ENCODE measurements at regions not wholly inside any gene's neighbourhood (a gene's known extent, or its start where the extent isn't known, plus 50 kb on each side); places are given as distances from the start of the nearest gene placed in this dataset.
"Not testable (repeated sequence)": the region's sequence is repeated elsewhere in the genome, so short reads cannot be mapped to it uniquely, and the experiment has no call there.

GRCh38 chr5:109630093-109630492, 59.6 kb upstream of the MAN2A1 start:
- DNase-seq (ENCODE audit: low read depth) = peak; percentile 26

DNA sequence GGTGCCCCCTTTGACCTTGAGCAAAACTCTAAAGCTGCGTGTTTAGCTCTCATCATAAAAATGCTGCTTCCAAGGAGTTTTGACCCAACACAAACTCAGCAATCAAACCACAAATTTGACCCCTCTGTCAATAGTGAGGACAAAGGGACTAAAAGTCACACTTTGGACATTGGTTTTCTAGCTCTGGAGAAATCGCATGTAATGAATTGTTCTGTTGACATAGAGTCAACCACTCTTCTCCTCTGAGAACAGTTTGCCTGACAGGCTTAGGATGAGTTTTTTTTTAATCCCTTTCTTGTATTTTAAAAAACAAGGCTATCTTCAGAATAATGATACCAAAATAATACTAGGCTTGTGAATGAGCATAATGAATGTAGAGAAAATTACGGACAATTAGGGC, 61.1 kb upstream of the MAN2A1 start:
- DNase-seq (ENCODE audit: low read depth) = no peak

- not testable (repeated sequence) for DNase-seq (ENCODE audit: low read depth)
These were observed 68.5 kb upstream of the MAN2A1 start for GRCh38 chr5:109621266-109621665.

GRCh38 chr5:109620651-109621050, 69.1 kb upstream of the MAN2A1 start:
- DNase-seq (ENCODE audit: low read depth) = no peak

GRCh38 chr5:109619606-109620005, 70.1 kb upstream of the MAN2A1 start:
- no peak for DNase-seq (ENCODE audit: low read depth)

- DNase-seq (ENCODE audit: low read depth) = peak; percentile 9
These were observed 70.7 kb upstream of the MAN2A1 start for GRCh38 chr5:109619021-109619460.

- DNase-seq (ENCODE audit: low read depth) = no peak
These were observed 74.7 kb upstream of the MAN2A1 start for GRCh38 chr5:109614981-109615380.

- no peak for DNase-seq (ENCODE audit: low read depth)
These were observed 75.4 kb upstream of the MAN2A1 start for GRCh38 chr5:109614301-109614700.

DNA sequence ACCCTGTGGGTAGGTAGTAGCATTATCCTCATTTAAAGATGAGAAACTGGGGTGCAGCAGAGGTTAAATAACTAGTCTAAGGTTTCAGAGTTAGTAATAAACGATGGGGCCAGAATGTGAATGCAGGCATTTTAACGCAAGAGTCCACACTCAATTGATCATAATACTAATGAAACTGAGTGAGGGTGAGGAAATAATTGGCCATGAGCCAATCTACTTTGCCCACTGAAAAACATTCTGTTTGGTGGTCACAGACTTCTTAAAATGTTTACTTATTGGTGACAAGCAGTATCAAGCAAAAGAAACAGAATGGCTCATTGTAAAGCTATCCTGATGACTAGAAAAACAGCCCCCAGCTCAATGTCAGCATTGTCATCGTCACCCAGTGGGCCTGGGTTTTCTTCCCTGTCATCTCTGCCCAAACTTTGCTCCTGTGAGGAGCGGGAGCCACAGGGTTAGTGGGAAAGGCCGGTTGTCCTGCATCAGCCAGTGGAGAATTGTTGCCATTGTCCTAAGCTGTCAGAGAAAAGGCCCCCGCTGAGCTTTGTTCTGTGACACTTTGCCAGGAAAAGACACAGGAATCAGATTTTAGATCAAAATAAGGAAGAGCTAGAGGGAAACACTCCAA, 77.3 kb upstream of the MAN2A1 start:
- no peak for DNase-seq (ENCODE audit: low read depth)

DNA sequence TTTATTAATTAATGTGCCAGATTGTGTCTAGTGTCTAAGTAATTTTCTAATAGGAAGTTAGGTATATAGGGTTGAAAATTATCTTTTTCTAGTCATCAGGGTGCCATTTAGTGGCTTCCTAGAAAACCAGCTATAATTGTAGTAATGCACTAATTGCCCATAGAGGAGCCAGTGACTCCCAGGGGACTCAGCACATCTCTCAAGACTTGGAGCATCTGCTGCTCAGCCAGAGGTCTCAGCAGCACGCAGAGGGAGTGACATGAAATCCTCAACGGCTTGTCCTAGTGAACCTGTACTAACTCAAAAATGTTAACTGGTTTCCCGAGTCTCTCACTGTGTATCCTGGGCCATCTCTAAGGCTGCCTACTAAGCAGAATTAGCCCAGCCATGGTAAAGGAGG, 78.2 kb upstream of the MAN2A1 start:
- DNase-seq (ENCODE audit: low read depth) = no peak

DNA sequence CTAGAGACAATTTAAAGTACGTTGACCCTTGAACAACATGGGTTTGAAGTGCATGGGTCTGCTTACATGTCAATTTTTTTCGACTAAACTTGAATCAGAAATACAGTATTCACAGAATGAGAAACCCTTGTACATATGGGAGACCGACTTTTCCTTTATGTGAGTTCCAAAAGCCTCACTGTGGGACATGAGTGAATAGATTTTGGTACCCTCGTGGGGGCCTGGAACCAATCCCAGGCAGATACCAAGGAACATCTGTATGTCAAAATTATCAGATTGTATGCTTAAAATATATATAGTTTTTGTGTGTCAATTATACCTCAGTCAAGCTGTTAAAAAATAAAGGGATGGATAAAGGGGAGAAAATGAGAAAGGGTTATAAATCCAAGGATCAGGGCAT, 78.7 kb upstream of the MAN2A1 start:
- DNase-seq (ENCODE audit: low read depth) = no peak

GRCh38 chr5:109610581-109610980, 79.1 kb upstream of the MAN2A1 start:
- no peak for DNase-seq (ENCODE audit: low read depth)

DNA sequence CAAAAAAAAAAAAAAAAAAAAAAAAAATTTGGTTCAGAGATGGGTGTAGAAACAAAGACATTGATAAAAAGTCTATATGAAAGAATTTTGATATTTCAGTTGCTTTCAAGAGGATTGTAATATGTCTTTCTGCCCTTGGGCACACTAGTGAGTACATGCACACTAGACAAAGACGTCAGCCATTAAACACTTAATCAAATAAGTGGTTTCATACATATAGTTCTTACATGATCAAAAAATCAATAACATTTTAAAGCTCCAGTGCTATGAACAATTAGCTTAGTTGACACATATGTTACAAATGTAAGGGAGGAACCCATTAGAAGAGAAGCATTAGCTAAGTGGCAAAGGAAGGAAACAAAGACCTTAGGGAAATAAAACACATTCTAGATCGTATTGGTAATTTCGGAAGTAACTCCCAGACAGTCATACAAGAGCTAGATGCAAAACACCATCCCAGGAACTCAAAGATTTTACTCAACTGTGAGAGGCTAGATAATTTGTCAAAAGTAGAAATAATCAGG, 84.5 kb upstream of the MAN2A1 start:
- DNase-seq (ENCODE audit: low read depth) = no peak

DNA sequence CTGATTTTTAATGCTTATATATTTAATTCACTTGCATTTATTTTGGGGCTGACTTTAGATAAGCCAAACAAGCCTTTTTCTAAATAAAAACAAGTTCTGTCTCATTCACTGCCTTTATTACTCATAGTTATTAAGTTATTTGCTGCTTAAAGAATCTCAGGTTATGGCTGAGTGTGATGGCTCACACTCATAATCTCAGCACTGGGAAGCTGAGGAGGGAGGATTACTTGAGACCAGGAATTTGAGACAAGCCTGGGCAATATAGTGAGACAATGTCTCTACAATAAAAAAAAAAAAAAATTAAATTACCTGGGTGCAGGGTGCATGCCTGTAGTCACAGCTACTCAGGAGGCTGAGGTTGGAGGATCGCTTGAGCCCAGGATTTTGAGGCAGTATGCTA, 85.0 kb upstream of the MAN2A1 start:
- DNase-seq (ENCODE audit: low read depth) = no peak

DNA sequence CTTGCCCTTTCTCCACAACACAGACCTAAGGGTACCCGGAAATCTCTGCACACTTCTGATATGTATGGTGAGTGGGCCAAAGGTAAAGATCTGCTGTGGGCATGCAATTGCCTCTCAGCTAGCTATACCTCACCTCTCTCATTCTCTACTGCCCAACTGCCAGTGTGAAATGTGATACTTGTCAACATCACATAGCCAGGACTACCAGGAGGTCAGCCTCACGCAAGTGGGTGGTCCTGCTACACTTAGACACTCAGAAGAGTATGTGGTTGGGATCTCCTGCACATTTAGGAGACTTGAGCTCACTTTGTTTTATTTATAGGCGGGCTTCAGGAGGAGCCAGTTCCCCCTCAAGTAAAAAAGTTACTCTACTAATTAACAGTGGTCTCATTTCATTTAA, 88.0 kb upstream of the MAN2A1 start:
- no peak for DNase-seq (ENCODE audit: low read depth)

GRCh38 chr5:109597893-109598292, 91.8 kb upstream of the MAN2A1 start:
- DNase-seq (ENCODE audit: low read depth) = no peak

DNA sequence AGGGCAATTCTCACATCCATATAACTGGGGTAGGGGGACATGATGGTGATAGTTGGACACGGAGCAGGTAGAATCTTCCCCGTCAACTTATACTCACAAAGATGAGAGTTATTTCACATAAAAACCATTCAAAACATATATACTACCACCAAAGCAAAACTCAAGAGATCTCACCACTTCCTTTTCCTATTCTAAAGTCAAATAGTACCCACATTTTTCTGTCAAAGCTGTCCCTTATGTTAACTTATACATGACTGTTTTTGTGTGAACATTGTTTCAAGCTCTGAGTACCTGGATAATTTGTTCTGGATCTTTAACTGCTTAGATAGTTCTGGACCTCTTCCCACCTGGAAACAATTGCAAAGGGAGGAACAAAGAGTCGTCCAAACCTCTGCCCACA, 95.5 kb upstream of the MAN2A1 start:
- DNase-seq (ENCODE audit: low read depth) = no peak

GRCh38 chr5:109590799-109591198, 98.9 kb upstream of the MAN2A1 start:
- no peak for DNase-seq (ENCODE audit: low read depth)

- peak; percentile 42 for DNase-seq (ENCODE audit: low read depth)
These were observed 99.7 kb upstream of the MAN2A1 start for GRCh38 chr5:109589986-109590385.

DNA sequence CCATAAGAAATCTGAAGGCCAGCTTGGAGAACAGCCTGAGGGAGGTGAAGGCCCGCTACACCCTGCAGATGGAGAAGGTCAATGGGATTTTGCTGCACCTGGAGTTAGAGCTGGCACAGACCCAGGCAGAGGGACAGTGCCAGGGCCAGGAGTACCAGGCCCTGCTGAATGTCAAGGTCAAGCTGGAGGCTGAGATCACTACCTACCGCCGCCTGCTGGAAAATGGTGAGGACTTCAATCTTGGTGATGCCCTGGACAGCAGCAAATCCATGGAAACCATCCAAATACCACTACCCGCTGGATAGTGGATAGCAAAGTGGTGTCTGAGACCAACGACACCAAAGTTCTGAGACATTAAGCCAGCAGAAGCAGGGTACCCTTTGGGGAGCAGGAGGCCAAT, 100.5 kb upstream of the MAN2A1 start:
- no peak for DNase-seq (ENCODE audit: low read depth)

GRCh38 chr5:109588281-109589035, 101.3 kb upstream of the MAN2A1 start:
- DNase-seq (ENCODE audit: low read depth) = no peak

DNA sequence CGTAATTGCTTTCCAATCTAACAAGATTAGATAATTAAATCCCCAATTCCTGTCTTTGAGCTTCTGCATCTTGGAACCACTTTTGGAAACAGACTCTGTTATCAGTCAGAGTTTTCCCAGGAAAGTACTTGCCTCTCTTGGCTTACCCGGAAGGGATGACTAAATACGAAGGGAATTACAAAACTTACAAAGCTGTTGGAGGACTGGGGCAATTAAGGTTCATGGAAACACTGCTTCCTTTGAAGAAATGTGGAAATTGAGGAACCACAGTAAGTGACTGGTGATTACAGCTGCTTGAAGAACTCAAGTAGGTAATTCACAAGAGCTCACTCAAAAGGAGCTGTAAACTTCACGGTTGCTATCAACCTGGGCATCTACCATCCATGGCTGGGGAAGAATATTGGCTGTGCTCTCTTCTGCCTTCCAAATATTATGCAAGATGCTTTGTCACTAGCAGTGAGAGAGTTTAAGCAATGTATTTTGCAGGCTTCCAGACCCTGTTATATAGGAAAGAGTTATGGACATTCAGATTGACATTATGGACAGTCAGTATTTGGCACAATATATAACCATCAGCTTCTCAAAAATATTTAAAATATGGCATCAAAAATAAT, 104.6 kb upstream of the MAN2A1 start:
- peak; percentile 73 for DNase-seq (ENCODE audit: low read depth)

GRCh38 chr5:109580225-109580624, 109.5 kb upstream of the MAN2A1 start:
- no peak for DNase-seq (ENCODE audit: low read depth)
